GM23248 (cell line): ENCODE measurements at regions not wholly inside any gene's neighbourhood (a gene's known extent, or its start where the extent isn't known, plus 50 kb on each side); places are given as distances from the start of the nearest gene placed in this dataset.

ENCODE experiments used
- EZH2 ChIP-seq: fragments of 200-600 bp; sonication (generic); IDR thresholded peaks from 2 replicates; pipeline ENCODE4 v1.6.1; 2018; ENCODE audit warnings: antibody characterized with exemption, mild to moderate bottlenecking; ENCODE audit not compliant: insufficient read depth, poor library complexity, severe bottlenecking
- EZH2phosphoT487 ChIP-seq: fragments of 200-600 bp; sonication (generic); IDR thresholded peaks from 2 replicates; pipeline ENCODE4 v1.6.1; 2018; ENCODE audit warnings: antibody characterized with exemption, moderate library complexity, mild to moderate bottlenecking, low read depth; ENCODE audit not compliant: insufficient read depth

DNA sequence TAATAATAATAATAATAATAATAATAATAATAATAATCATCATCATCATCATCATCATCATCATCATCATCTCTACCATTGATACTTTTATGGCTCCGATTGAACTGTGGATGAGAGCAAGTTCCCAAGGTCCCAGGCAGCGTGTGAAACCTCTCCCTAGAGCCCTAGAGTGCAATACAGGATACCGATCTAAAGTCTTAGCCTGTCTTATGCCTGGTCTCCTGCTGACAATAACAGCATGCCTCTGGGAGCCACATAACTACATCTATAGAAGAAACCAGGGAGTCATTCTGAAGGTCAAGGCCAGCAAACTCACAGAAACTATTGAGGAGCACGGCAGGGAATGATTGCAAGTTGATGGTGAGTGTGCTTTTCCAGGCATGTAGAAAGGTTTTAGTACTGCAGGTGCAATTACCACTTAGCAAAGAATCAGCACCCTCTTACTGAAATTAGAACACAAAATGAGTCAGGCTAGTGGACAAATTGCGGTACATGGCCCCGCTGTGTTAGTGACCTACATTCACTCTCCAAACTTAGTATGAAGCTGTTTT is 457.2 kb upstream of the CDH20 start:
- TF ChIP-seq EZH2 (no peak), EZH2phosphoT487 (no peak)
